Astrocyte of the cerebellum (primary cell): ENCODE measurements at regions not wholly inside any gene's neighbourhood (a gene's known extent, or its start where the extent isn't known, plus 50 kb on each side); places are given as distances from the start of the nearest gene placed in this dataset.

Experiments
- DNase-seq: peaks from one replicate; pipeline ENCODE4 v3.0.0-alpha.2; 2011; ENCODE audit warnings: low read depth
- H3K4me3 ChIP-seq: 2 replicates; pipeline ENCODE4 v1.5.1; 2011; ENCODE audit warnings: mild to moderate bottlenecking, low read depth, low read length, moderate library complexity
- CTCF ChIP-seq: IDR thresholded peaks from 2 replicates; pipeline ENCODE4 v1.5.1; 2012; ENCODE audit warnings: low read length, low read depth, moderate library complexity, mild to moderate bottlenecking; ENCODE audit errors: missing control alignments
- in situ Hi-C: cut with HindIII; loops from 2 replicates; pipeline ENCODE4 v1.10.0; 2017; ENCODE audit warnings: low sequenced_read_pairs

GRCh38 chr1:219298571-219299148 is 125.0 kb downstream of the LYPLAL1 start:
- in situ Hi-C loops = no loop called here
- no peak for TF ChIP-seq CTCF
- DNase-seq = no peak
- no peak overlapping the region for H3K4me3 ChIP-seq

GRCh38 chr1:219296430-219297355 is 123.0 kb downstream of the LYPLAL1 start:
- in situ Hi-C loops = no loop called here
- H3K4me3 ChIP-seq = no peak overlapping the region
- no peak for TF ChIP-seq CTCF
- no peak for DNase-seq

GRCh38 chr1:219294251-219294650 is 120.6 kb downstream of the LYPLAL1 start:
- TF ChIP-seq CTCF = no peak
- no peak for DNase-seq
- no peak overlapping the region for H3K4me3 ChIP-seq
- in situ Hi-C loops = no loop called here

GRCh38 chr1:219293410-219293809 is 119.7 kb downstream of the LYPLAL1 start:
- TF ChIP-seq CTCF = no peak
- in situ Hi-C loops = no loop called here
- DNase-seq = no peak

GRCh38 chr1:219292999-219293398 is 119.3 kb downstream of the LYPLAL1 start:
- in situ Hi-C loops = no loop called here
- H3K4me3 ChIP-seq = no peak overlapping the region
- DNase-seq = no peak
- TF ChIP-seq CTCF = no peak

More at GRCh38 chr1:219293410-219293809, 119.7 kb downstream of the LYPLAL1 start:
- H3K4me3 ChIP-seq = no peak overlapping the region

GRCh38 chr1:219292341-219292740 is 118.7 kb downstream of the LYPLAL1 start:
- no peak for TF ChIP-seq CTCF
- H3K4me3 ChIP-seq = no peak overlapping the region
- in situ Hi-C loops = no loop called here
- DNase-seq = no peak
